GM12891 (cell line): ENCODE measurements at regions not wholly inside any gene's neighbourhood (a gene's known extent, or its start where the extent isn't known, plus 50 kb on each side); places are given as distances from the start of the nearest gene placed in this dataset.

Experiments
- DNase-seq: peaks from one replicate; pipeline ENCODE4 v3.0.0; 2011; ENCODE audit warnings: low spot score; ENCODE audit not compliant: insufficient read length
- FAIRE-seq: peaks from 2 replicates; lab custom pipeline; 2011; peaks lifted over from hg19 to GRCh38; lab: Jason Lieb, UNC
- PAX5 ChIP-seq: IDR thresholded peaks from 2 replicates; pipeline ENCODE4 v1.6.1; 2011; ENCODE audit warnings: low read length, moderate library complexity, mild to moderate bottlenecking; ENCODE audit not compliant: insufficient read depth, severe bottlenecking
- POLR2A ChIP-seq: IDR thresholded peaks from 2 replicates; pipeline ENCODE4 v1.6.1; 2011; ENCODE audit warnings: low read depth, low read length, control low read depth
- POLR2AphosphoS5 ChIP-seq: IDR thresholded peaks from 2 replicates; pipeline ENCODE4 v1.6.1; 2011; ENCODE audit warnings: low read depth, low read length, control low read depth
- POU2F2 ChIP-seq: IDR thresholded peaks from 2 replicates; pipeline ENCODE4 v1.6.1; 2011; ENCODE audit warnings: low read depth, mild to moderate bottlenecking, control low read depth, low read length, moderate library complexity
- SPI1 ChIP-seq: IDR thresholded peaks from 2 replicates; pipeline ENCODE4 v1.6.1; 2011; ENCODE audit warnings: low read depth, low read length, control low read depth
- TAF1 ChIP-seq: IDR thresholded peaks from 2 replicates; pipeline ENCODE4 v1.6.1; 2011; ENCODE audit warnings: low read depth, low read length, control low read depth

DNA sequence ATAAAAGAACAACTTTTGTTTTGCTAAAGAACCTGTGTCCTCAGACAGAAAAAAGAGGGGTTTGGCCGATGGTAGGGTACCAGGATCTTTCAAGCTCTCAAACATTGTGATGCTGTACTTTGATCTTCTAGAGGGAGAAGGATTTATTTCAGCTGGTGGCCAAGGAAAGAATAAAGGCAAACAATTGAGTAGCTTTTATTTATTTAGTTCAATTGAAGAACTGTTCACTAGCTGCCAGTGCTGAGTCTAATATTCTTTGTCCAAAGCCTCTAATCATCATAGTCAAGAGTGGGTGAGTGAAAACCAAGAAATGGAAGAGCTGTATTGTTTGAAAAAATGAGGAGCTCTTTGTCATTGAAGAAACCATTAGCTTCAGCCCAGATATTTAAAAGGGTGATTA is 138.4 kb downstream of the FAT3 start:
- FAIRE-seq = no peak
- no peak for DNase-seq
- TF ChIP-seq TAF1 (no peak), PAX5 (no peak), SPI1 (no peak), POU2F2 (no peak), POLR2AphosphoS5 (no peak), POLR2A (no peak)

GRCh38 chr11:92364177-92364576 is 139.6 kb downstream of the FAT3 start:
- DNase-seq = no peak
- no peak for TF ChIP-seq POLR2AphosphoS5
- no peak for TF ChIP-seq TAF1
- TF ChIP-seq POU2F2 = no peak
- no peak for TF ChIP-seq PAX5
- no peak for TF ChIP-seq SPI1
- no peak for TF ChIP-seq POLR2A
- no peak for FAIRE-seq

DNA sequence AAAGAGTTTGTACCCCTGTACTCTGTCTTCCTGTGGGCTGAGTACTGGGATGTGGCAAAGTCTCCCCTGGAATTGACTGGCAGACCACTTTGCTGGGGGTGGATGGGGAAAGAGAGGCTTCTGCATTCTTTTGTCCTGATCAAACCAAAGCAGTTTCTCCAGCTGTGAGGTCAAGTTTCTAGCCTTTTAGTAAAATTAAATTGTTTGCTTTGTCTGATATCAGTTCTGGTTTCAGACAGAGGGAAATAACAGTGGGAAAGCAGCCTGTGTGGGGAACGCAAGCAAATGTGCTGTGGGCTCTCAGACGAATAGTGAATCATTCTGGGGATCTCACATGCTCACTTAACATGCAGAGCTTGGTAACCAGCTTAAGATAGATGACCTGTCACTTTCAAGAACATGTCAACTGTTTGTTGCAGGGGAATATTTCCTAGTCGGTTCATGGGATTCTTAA is 151.6 kb downstream of the FAT3 start:
- no peak for DNase-seq
- no peak for TF ChIP-seq POU2F2
- TF ChIP-seq TAF1 = no peak
- TF ChIP-seq POLR2AphosphoS5 = no peak
- TF ChIP-seq POLR2A = no peak
- TF ChIP-seq PAX5 = no peak
- no peak for TF ChIP-seq SPI1
- FAIRE-seq = no peak

DNA sequence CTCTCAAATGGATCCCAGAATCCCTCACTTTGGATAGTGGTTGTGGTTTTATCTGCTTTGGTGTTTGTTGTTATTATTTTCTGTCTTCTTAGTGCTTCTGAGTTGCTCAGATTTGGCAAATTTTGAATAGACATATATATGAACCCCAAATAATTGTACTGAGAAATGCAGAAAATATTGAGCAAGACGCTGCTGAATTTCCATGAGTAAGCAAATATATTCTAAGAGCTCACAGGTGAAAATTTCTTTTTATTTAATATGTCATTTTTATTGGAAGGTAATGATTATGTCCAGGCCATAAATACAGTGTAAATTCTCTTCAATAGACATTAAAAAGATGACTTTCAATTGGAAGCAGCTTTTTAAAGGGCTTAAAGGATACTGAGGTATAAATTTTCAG is 152.1 kb downstream of the FAT3 start:
- DNase-seq = no peak
- TF ChIP-seq POU2F2 (no peak), POLR2AphosphoS5 (no peak), SPI1 (no peak), PAX5 (no peak), TAF1 (no peak), POLR2A (no peak)
- FAIRE-seq = no peak

GRCh38 chr11:92380882-92381281 is 156.3 kb downstream of the FAT3 start:
- FAIRE-seq (no peak), DNase-seq (no peak)
- TF ChIP-seq POLR2AphosphoS5 = no peak
- TF ChIP-seq POU2F2 = no peak
- TF ChIP-seq PAX5 = no peak
- no peak for TF ChIP-seq SPI1
- no peak for TF ChIP-seq TAF1
- no peak for TF ChIP-seq POLR2A

DNA sequence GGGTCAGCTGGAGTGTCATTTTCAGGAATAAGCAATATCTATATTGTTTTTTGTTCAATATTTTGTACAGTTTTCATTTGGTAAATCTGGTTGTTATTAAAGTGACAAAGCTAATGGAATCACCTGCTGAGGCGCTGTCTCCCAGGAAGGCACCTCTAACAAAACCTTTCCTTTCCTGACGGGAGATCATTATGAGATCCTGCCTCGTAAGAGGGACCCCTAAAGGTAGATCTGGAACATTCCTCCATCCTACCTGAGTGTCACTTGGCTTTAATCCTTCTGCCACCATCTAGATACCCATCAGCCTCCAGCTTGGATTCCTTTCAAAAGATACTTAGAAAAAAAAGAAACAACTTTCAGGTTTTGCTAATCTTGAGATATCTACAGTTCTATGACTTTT is 157.7 kb downstream of the FAT3 start:
- TF ChIP-seq PAX5 (no peak), SPI1 (no peak), TAF1 (no peak), POLR2A (no peak), POU2F2 (no peak), POLR2AphosphoS5 (no peak)
- DNase-seq (no peak), FAIRE-seq (no peak)

GRCh38 chr11:92383430-92383829 is 158.8 kb downstream of the FAT3 start:
- DNase-seq = no peak
- TF ChIP-seq SPI1 (no peak), POLR2A (no peak), TAF1 (no peak), POU2F2 (no peak), POLR2AphosphoS5 (no peak), PAX5 (no peak)
- FAIRE-seq = no peak

DNA sequence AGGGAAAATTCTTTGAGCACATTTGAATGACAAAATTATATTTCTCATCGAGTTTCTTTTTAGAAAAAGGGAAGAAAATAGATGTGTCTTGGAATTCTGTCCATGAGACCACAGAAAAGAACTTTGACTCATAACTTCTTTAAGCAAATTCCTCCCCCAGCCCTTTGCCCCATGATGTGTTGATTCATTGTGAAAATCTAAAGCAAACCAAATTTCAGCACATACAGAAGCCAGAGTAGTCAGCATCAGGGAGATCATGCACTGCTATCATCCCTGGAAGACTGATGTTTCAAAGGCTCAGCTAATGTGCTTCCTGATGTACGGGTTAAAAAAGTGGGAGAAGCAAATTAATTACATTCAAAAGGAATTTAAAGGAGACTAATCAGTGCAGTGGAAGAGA is 159.7 kb downstream of the FAT3 start:
- no peak for FAIRE-seq
- TF ChIP-seq TAF1 = no peak
- no peak for TF ChIP-seq PAX5
- no peak for TF ChIP-seq POLR2A
- no peak for TF ChIP-seq POLR2AphosphoS5
- no peak for TF ChIP-seq POU2F2
- no peak for TF ChIP-seq SPI1
- no peak for DNase-seq

GRCh38 chr11:92384802-92385201 is 160.2 kb downstream of the FAT3 start:
- FAIRE-seq (no peak), DNase-seq (no peak)
- no peak for TF ChIP-seq SPI1
- no peak for TF ChIP-seq TAF1
- TF ChIP-seq POU2F2 = no peak
- no peak for TF ChIP-seq PAX5
- no peak for TF ChIP-seq POLR2AphosphoS5
- TF ChIP-seq POLR2A = no peak

DNA sequence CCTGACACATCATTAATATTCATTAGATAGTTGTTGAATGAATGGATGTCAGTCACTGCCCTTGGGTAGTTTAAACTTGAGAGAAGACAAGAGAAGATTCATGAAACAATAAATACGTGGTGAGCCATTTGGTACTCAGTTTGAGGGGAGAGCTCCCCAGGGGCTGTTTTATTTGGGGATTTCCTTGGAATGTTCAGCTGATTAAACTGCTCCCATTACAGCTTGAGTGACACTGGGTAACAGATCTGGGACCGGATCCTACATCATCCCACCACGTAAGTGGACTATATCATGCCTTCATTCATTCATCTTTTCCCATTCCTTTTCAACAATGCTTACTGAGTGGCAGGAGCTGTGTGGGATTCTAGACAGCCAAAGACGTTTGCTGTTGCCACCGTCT is 162.0 kb downstream of the FAT3 start:
- DNase-seq = no peak
- no peak for TF ChIP-seq PAX5
- no peak for FAIRE-seq
